Trophoblast cell (in vitro differentiated cells and primary cell): ENCODE measurements at regions not wholly inside any gene's neighbourhood (a gene's known extent, or its start where the extent isn't known, plus 50 kb on each side); places are given as distances from the start of the nearest gene placed in this dataset.

Experiments used
- DNase-seq, 2 donors: peaks; one replicate each; pipeline ENCODE4 v3.0.0-alpha.2; 2016
- H2AFZ ChIP-seq: 2 replicates; pipeline ENCODE4 v1.6.1; 2013; ENCODE audit warnings: low read length, moderate library complexity, mild to moderate bottlenecking; ENCODE audit not compliant: insufficient read depth, poor library complexity
- H2AK5ac ChIP-seq: 2 replicates; pipeline ENCODE4 v1.6.1; 2013; ENCODE audit warnings: mild to moderate bottlenecking, low read length
- H2BK120ac ChIP-seq: 2 replicates; pipeline ENCODE4 v1.6.1; 2013; ENCODE audit warnings: low read length, mild to moderate bottlenecking, moderate library complexity; ENCODE audit not compliant: insufficient read depth, poor library complexity
- H2BK12ac ChIP-seq: 2 replicates; pipeline ENCODE4 v1.6.1; 2013; ENCODE audit warnings: mild to moderate bottlenecking, low read length, moderate library complexity
- H2BK5ac ChIP-seq: 2 replicates; pipeline ENCODE4 v1.6.1; 2013; ENCODE audit warnings: low read length, low read depth, moderate library complexity, mild to moderate bottlenecking; ENCODE audit not compliant: poor library complexity
- H3K14ac ChIP-seq: 2 replicates; pipeline ENCODE4 v1.6.1; 2013; ENCODE audit warnings: mild to moderate bottlenecking, low read length
- H3K18ac ChIP-seq: 2 replicates; pipeline ENCODE4 v1.6.1; 2013; ENCODE audit warnings: mild to moderate bottlenecking, low read length
- H3K23ac ChIP-seq: 2 replicates; pipeline ENCODE4 v1.6.1; 2013; ENCODE audit warnings: low read length
- H3K27ac ChIP-seq: 2 replicates; pipeline ENCODE4 v1.5.1; 2013; ENCODE audit warnings: low read depth, mild to moderate bottlenecking, inconsistent platforms, low read length, moderate library complexity
- H3K27me3 ChIP-seq: 2 replicates; pipeline ENCODE4 v1.6.1; 2013; ENCODE audit warnings: inconsistent platforms, mild to moderate bottlenecking, low read length, moderate library complexity; ENCODE audit not compliant: insufficient read depth
- H3K36me3 ChIP-seq, 2 experiments: 1 replicate in 1 of 2; 2 replicates in 1 of 2; pipeline ENCODE4 v1.6.1; 2013; ENCODE audit warnings: low read length in 2 of 2, mild to moderate bottlenecking in 2 of 2, moderate library complexity in 1 of 2; ENCODE audit not compliant: insufficient read depth in 2 of 2, control insufficient read depth in 1 of 2
- H3K4ac ChIP-seq: 2 replicates; pipeline ENCODE4 v1.6.1; 2013; ENCODE audit warnings: low read depth, mild to moderate bottlenecking, low read length, moderate library complexity
- H3K4me1 ChIP-seq, 2 experiments: 1 replicate in 1 of 2; 2 replicates in 1 of 2; pipeline ENCODE4 v1.6.1; 2013; ENCODE audit warnings: low read length in 2 of 2, mild to moderate bottlenecking in 2 of 2, moderate library complexity in 1 of 2; ENCODE audit not compliant: insufficient read depth in 2 of 2, control insufficient read depth in 1 of 2
- H3K4me2 ChIP-seq: 2 replicates; pipeline ENCODE4 v1.6.1; 2013; ENCODE audit warnings: inconsistent platforms, mild to moderate bottlenecking, low read length, moderate library complexity
- H3K4me3 ChIP-seq: 2 replicates; pipeline ENCODE4 v1.5.1; 2013; ENCODE audit warnings: mild to moderate bottlenecking, low read depth, low read length, inconsistent platforms
- H3K79me1 ChIP-seq: one replicate; pipeline ENCODE4 v1.6.1; 2013; ENCODE audit warnings: low read length
- H3K79me2 ChIP-seq: 2 replicates; pipeline ENCODE4 v1.6.1; 2013; ENCODE audit warnings: low read length, mild to moderate bottlenecking; ENCODE audit not compliant: control insufficient read depth, insufficient read depth, poor library complexity
- H3K9ac ChIP-seq: 2 replicates; pipeline ENCODE4 v1.6.1; 2013; ENCODE audit warnings: mild to moderate bottlenecking, low read length
- H3K9me3 ChIP-seq: 2 replicates; pipeline ENCODE4 v1.6.1; 2013; ENCODE audit warnings: low read depth, mild to moderate bottlenecking, control low read depth, inconsistent platforms, low read length; ENCODE audit not compliant: insufficient read depth
- H4K12ac ChIP-seq: 2 replicates; pipeline ENCODE4 v1.6.1; 2013; ENCODE audit warnings: low read depth, mild to moderate bottlenecking, low read length, moderate library complexity
- H4K8ac ChIP-seq: 2 replicates; pipeline ENCODE4 v1.6.1; 2013; ENCODE audit warnings: low read depth, mild to moderate bottlenecking, low read length, moderate library complexity
- H4K91ac ChIP-seq: one replicate; pipeline ENCODE4 v1.6.1; 2013; ENCODE audit warnings: low read depth, mild to moderate bottlenecking, low read length, moderate library complexity
- WGBS: extraction: QIAGEN DNeasy Blood & Tissue Kit; methylation state at CpG from one replicate; pipeline ENCODE4 v1.1.7; 2013; ENCODE audit warnings: missing lambda C conversion rate; ENCODE audit not compliant: insufficient read length, insufficient coverage; ENCODE audit errors: extremely low coverage; 5-methylcytosine and 5-hydroxymethylcytosine counted together

GRCh38 chr7:35992436-35992835 is 160.6 kb upstream of the EEPD1 start:
- Histone ChIP-seq H4K8ac (no peak overlapping the region), H3K4me1 (peaks cover under 1 to 7% of the 10 kb centered on the region in 2 experiments), H3K23ac (no peak overlapping the region), H3K79me2 (no peaks in the 10 kb centered on the region), H3K4ac (no peak overlapping the region), H3K27ac (no peak overlapping the region), H2AK5ac (no peak overlapping the region), H3K4me3 (no peak overlapping the region), H3K4me2 (no peak overlapping the region), H4K91ac (no peak overlapping the region), H2BK5ac (no peak overlapping the region), H3K9me3 (no peaks in the 10 kb centered on the region), H3K9ac (no peak overlapping the region), H3K14ac (no peak overlapping the region), H3K18ac (no peak overlapping the region), H2AFZ (no peak overlapping the region), H2BK120ac (no peak overlapping the region), H3K36me3 (peaks cover 0 to 3% of the 10 kb centered on the region in 2 experiments), H3K27me3 (no peaks in the 10 kb centered on the region), H2BK12ac (no peak overlapping the region), H3K79me1 (peaks cover 3% of the 10 kb centered on the region), H4K12ac (no peak overlapping the region)
- WGBS, result no CpG with 5 or more reads among the region's 1 CpG
- peak; percentile 43 to 89 for DNase-seq

- H3K23ac ChIP-seq, result no peak overlapping the region
- no peak overlapping the region for H4K91ac ChIP-seq
- H3K27ac ChIP-seq, result no peak overlapping the region
- H2AK5ac ChIP-seq, result no peak overlapping the region
- no peak overlapping the region for H2BK5ac ChIP-seq
- H4K8ac ChIP-seq, result no peak overlapping the region
- no peak overlapping the region for H3K4ac ChIP-seq
- H3K27me3 ChIP-seq, result no peaks in the 10 kb centered on the region
- peaks cover 0 to 1% of the 10 kb centered on the region in 2 experiments for H3K4me1 ChIP-seq
- H3K14ac ChIP-seq, result no peak overlapping the region
- H3K79me1 ChIP-seq, result peaks cover 3% of the 10 kb centered on the region
- peak; percentile 12 to 92 for DNase-seq
- no peak overlapping the region for H2BK12ac ChIP-seq
- no peak overlapping the region for H3K4me3 ChIP-seq
- H3K9me3 ChIP-seq, result no peaks in the 10 kb centered on the region
- no peak overlapping the region for H4K12ac ChIP-seq
- H3K4me2 ChIP-seq, result no peak overlapping the region
- no CpG with 5 or more reads among the region's 2 CpGs for WGBS
- H2BK120ac ChIP-seq, result no peak overlapping the region
- H3K36me3 ChIP-seq, result peaks cover 0 to 3% of the 10 kb centered on the region in 2 experiments
- H3K9ac ChIP-seq, result no peak overlapping the region
- no peak overlapping the region for H3K18ac ChIP-seq
- no peaks in the 10 kb centered on the region for H3K79me2 ChIP-seq
- H2AFZ ChIP-seq, result no peak overlapping the region
Observed at GRCh38 chr7:35993113-35993512, 159.9 kb upstream of the EEPD1 start.

- Histone ChIP-seq H3K79me1 (peaks cover 3% of the 10 kb centered on the region), H3K23ac (no peak overlapping the region), H3K18ac (no peak overlapping the region), H3K9me3 (no peaks in the 10 kb centered on the region), H3K79me2 (no peaks in the 10 kb centered on the region), H4K91ac (no peak overlapping the region), H4K12ac (no peak overlapping the region), H3K4ac (no peak overlapping the region), H3K36me3 (peaks cover 0 to 3% of the 10 kb centered on the region in 2 experiments), H3K27me3 (no peaks in the 10 kb centered on the region), H3K4me3 (no peak overlapping the region), H3K9ac (no peak overlapping the region), H3K4me2 (no peak overlapping the region), H2AK5ac (no peak overlapping the region), H3K4me1 (no peaks in the 10 kb centered on the region), H4K8ac (no peak overlapping the region), H3K14ac (no peak overlapping the region), H2BK12ac (peak overlapping the region; percentile 87), H2BK5ac (no peak overlapping the region), H2BK120ac (no peak overlapping the region), H2AFZ (no peak overlapping the region), H3K27ac (peak overlapping the region; percentile 39)
- peak; percentile 65 to 74 for DNase-seq
- whole genome bisulfite sequencing, result no CpG with 5 or more reads among the region's 8 CpGs
Observed at GRCh38 chr7:35993676-35994606, 159.1 kb upstream of the EEPD1 start.

- no peaks in the 10 kb centered on the region for H3K27me3 ChIP-seq
- no peak overlapping the region for H3K27ac ChIP-seq
- H3K14ac ChIP-seq, result no peak overlapping the region
- H3K4me1 ChIP-seq, result no peaks in the 10 kb centered on the region
- no peak overlapping the region for H3K4me3 ChIP-seq
- no peak overlapping the region for H4K12ac ChIP-seq
- no peaks in the 10 kb centered on the region for H3K9me3 ChIP-seq
- no peak overlapping the region for H2AFZ ChIP-seq
- WGBS, result 100% methylated on average over 1 of the region's 4 CpGs
- H3K4ac ChIP-seq, result no peak overlapping the region
- no peak overlapping the region for H2BK12ac ChIP-seq
- H3K18ac ChIP-seq, result no peak overlapping the region
- no peak overlapping the region for H3K9ac ChIP-seq
- no peak overlapping the region for H2BK120ac ChIP-seq
- peaks cover 0 to 3% of the 10 kb centered on the region in 2 experiments for H3K36me3 ChIP-seq
- no peak overlapping the region for H3K23ac ChIP-seq
- no peak overlapping the region for H2AK5ac ChIP-seq
- H4K8ac ChIP-seq, result no peak overlapping the region
- no peak overlapping the region for H2BK5ac ChIP-seq
- H3K79me2 ChIP-seq, result no peaks in the 10 kb centered on the region
- H3K4me2 ChIP-seq, result no peak overlapping the region
- no peak overlapping the region for H4K91ac ChIP-seq
- peaks cover 3% of the 10 kb centered on the region for H3K79me1 ChIP-seq
- no peak for DNase-seq
Observed at GRCh38 chr7:35995334-35995733, 157.7 kb upstream of the EEPD1 start.
